GM21619 (cell line): ENCODE measurements at regions not wholly inside any gene's neighbourhood (a gene's known extent, or its start where the extent isn't known, plus 50 kb on each side); places are given as distances from the start of the nearest gene placed in this dataset.

Source experiments
- ATAC-seq: cut with Tn5 transposase; IDR thresholded peaks from one replicate; pipeline ENCODE4 v1.9.1; 2021; ENCODE audit not compliant: unreplicated experiment

DNA sequence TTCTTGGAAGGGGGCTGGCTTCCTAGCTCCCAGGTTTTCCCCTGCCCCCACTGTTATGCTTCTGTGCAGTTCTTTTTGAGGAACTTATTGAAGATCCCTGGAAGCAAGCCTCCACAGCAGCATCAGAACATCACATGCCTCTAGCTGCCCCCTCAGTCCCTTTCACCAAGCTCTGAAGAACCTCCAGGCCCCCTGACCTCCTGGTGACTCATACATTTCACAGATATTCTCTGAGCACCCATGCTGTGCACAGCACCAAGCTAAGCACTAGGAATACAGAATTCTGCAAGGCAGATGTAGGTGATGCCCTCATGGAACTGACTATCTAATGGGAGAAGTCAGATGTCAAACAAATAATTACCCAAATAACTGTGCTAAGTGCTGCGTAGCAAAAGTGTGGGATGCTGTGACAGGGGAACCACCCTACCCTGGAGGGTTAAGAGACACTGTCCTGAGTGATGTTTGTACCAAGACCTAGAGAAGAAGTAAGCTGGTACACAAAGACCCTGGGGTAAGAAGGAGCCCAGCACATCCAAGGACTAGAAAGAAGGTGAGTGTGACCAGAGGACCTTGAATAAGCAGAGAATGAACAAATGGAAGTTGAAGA lies 213.7 kb upstream of the NR4A3 start:
- no peak for ATAC-seq

DNA sequence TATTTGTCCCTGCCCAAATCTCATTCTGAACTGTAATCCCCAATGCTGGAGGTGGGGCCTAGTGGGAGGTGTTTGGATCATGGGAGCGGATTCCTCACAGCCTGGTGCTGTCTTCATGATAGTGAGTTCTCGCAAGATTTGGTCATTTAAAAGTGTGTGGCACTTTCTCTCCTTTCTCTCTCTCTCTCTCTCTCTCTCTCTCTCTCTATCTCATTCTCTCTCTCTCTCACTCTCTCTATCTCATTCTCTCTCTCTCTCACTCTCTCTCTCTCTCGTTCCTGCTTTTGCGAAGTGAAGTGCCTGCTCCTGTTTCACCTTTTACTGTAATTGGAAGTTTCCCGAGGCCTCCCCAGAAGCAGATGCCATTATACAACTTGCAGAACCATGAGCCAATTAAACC lies 207.3 kb upstream of the NR4A3 start:
- no peak for ATAC-seq

DNA sequence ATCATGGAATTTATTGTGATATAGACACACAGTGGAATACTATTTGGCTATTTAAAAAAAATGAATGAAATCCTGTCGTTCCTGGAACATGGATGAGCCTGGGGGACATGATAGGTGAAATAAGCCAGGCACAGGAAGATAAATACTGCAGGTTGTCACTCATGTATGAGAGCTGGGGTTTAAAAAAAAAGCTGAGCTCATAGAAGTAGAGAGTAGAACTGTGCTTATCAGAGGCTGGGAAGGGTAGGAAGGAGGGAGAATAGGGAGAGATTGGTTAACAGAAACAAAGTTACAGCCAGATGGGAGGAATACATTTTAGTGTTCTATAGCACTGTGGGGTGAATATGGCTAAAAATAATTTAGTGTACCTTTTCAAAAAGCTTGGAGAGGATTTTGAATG lies 200.6 kb upstream of the NR4A3 start:
- no peak for ATAC-seq

DNA sequence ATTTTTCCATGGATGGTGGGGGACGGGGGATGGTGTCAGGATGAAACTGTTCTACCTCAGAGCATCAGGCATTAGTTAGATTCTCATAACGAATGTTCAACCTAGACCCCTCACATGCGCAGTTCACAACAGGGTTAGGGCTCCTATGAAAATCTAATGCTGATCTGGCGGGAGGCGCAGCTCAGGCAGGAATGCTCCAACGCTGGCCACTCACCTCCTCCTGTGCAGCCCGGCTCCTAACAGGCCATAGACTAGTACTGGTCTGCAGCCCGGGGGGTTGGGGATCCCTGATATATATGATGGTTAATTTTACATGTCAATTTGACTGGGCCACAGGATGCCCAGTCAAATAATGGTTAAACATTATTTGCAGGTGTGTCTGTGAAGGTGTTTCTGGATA lies 199.0 kb upstream of the NR4A3 start:
- no peak for ATAC-seq

DNA sequence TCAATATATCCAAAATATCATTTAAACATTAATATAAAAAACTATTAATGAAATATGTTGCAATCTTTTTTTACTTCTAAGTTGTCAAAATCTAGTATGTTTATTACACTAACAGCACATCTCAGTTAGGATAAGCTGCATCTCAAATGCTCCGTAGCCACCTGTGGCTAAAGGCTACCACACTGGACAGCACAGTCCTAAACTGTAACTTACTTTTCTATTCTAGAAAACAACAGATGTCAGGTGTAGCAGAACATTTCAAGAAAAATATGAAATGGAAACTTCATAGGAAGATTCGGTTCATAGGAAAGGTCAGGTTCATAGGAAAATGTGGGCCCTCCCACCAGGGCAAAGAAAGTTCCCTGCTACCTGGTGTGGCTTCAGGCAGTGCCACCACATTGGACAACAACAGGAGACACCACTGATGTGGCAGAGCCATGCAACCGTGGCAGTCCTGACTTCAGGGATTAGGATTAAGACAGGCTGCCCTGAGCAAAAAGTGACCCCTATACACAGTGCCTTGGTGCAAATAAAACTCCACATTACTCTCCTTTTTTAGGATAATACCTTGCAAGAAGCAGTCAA lies 197.8 kb upstream of the NR4A3 start:
- ATAC-seq: no peak

DNA sequence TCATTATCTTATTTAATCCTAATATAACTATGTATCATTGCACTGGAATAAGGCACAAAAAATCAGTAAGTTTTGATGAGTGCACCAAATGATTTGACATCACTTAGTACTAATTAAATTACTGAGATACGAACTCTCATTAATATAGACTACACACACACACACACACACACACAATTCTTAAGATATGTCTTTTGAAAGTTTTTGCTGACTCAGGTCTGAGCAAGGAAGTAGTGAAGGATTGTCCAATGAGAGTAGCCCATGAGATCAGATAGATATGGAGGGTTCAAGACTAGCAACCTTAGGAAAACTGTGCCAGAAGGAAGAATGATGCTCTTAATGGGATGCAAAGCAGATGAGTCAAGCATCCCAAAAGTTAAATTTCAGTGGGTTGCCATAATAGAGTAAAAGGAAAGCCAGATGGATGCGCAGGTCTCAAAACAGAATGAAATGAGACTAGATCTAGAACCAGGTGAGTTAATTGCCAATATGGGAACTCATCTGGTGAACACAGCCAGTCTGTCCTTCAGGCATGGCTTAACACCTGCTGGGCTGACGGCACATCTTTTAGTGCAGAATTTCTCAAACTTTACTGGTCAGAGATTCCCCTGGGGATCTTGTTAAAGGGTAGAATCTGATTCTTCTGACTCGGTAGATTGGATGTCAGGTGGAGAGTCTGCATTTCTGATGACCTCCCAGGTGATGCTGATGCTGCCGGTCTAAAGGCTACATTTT lies 197.0 kb upstream of the NR4A3 start:
- no peak for ATAC-seq

DNA sequence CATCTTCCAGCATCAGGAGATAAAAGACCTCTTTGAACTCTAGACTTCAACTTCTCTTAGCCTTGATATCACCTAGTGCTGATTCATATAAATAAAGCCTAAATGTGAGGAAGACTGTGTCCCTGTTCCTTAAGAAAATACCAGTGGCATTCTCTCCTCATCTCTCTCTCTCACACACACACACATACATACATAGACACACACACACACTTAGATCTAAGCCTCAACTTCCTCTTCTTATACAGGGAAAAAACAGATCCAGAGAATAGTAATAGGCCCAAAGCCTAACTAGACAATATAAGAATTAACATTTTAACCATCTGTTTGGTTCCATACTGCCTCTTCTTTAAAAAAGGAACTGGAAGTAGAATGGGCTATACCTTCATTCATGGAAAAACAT lies 195.3 kb upstream of the NR4A3 start:
- ATAC-seq: no peak

DNA sequence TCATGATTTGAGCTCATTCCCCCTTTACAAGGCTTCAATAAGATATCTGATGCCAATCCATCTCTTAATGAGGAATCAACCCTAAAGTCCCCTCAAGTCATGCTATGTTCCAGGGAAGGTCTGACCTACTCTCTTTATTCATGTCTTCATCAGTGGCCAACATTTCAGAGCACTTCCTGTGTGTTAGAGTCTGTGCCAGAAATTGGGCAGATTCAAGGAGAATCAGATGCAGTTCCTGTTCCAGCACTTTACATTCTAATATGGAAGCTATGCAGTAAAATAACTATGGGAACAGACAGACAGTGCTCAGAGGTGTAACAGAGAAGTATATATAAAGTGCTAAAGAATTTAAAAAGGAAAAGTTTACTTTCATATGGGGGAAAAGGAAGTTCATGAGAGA lies 193.4 kb upstream of the NR4A3 start:
- no peak for ATAC-seq

DNA sequence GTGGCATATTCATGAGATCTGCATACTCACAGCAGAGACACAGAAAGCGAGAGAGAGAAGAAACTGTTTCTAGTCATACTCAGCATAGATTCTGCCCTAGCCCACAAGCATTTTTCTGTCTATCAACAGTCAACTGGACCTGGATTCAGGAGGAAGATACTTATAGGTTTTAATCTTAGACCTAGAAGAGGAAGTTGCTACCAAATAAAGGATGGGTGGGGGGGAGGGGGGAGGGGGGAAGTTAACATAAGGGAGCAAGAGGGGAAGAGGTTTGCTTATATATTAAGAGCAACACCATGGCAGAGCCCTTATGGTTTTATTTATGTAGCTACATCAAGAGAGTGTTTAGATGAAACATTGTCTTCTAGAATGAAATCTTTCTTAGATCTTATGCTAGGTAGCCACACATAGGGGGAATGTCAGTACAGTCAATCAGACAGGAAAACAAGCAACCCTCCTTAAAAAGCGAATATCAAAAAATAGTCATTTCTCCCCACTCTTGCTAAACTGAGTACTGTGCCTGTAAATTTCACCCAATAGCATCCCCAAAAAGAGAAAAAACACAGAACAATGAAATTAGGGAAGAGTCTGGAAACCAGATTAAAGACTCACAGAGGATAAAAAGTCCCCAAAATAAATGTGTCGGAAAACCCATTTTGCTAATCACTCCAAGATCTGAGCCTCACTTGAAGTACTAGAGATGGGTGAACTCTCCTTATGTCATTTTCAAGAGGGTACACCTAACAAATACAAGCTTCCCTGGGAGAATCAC lies 192.7 kb upstream of the NR4A3 start:
- ATAC-seq: no peak

DNA sequence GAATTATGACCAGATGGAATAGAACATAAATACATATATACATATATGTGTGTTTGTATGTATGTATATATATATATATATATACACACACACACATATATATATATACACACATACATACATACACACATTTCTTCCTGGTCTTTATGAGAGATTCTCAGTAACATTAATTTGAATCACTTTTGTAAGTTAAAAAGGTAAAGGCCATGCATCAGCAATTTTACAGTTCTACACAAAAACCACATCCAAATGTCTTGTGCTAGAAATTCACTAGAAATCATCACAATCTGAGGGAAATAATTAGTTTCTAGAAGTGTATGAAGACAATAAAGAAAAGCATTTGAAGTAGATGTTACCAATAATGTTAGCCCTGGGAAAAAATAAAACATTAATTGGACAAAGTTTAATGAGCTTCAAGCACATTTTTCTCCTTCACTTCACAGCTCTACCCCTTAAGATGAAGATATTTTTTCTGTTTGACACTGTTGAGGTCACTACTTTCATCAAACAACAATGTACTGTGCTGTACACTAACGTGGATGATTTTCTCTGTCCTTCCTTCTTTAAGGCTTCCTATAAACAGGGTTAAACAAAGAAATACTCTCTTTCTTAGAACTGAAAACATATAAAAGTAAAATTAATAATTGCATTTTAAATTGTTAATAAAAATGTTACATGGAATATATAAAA lies 189.2 kb upstream of the NR4A3 start:
- no peak for ATAC-seq

DNA sequence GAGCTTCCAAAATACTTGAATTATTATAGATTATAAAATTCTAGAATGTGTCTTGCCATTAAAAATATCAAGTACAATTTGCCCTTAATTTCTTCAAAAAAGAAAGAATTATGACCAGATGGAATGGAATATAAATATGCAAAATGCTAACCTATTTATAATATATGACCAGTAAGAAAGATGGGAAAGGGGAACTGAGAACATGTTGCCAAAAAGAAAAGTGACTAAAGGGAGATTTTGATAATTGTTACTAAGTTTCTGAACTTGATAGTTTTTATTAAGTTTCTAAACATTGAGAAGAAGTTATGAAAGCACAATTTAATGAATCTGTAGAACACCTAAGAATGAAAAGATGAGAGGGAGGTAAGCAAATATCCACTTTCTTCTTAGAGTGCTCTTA lies 188.4 kb upstream of the NR4A3 start:
- ATAC-seq: no peak

DNA sequence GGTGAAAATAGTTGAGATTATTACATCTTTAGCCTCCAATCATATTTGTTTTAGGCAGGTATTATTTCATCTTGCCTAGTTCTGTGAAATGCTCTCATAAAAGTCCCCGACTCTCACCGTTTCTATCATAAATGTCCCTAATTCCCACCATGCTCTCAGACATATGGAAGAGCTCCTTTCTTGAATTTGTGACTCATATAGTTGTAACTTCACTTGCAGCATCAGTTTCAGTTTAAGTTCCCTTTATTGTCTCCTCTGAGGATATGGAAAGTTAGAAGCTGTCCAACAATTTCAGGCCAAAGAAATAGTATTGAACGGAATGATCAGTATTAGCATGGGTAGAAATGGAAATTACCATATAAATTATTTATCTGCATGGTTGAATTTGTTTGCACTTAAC lies 187.5 kb upstream of the NR4A3 start:
- ATAC-seq: no peak

DNA sequence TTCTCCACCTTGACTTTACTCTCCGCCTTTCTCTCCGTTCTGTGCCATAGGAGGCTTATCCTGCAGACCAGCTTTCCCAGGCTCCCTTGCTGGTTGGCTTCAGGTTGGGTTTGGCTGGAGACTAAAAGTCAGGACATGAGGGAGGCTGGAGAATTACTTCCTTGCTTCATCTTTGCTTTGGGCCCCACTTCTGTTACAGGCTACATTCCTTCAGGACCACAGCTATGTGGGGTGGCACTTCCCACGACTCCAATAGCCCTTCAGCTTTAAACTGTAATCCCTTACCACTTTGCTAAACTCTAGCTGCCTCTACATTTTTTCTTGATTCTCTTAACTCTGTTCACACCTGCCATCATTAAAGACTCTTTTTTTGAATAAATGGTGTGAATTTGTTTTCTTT lies 186.7 kb upstream of the NR4A3 start:
- ATAC-seq: no peak

DNA sequence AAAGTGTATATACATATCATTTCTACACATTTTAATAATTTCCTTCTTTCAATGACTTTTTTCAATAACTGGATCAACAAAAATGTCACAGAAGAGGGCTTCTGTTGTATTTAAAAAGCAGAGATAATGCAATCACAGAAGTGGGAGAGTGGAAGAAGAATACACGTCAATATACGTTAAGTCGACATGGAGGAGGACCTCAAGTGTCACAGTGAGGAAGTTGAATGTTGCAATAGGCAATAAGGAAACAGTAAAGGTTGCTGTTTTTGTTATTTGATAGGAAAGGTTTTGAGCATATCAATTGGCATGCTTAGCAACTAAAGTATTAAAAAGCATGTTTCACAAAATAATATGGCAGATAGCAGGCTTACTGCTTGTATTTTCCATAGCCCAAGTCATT lies 184.0 kb upstream of the NR4A3 start:
- ATAC-seq: no peak

DNA sequence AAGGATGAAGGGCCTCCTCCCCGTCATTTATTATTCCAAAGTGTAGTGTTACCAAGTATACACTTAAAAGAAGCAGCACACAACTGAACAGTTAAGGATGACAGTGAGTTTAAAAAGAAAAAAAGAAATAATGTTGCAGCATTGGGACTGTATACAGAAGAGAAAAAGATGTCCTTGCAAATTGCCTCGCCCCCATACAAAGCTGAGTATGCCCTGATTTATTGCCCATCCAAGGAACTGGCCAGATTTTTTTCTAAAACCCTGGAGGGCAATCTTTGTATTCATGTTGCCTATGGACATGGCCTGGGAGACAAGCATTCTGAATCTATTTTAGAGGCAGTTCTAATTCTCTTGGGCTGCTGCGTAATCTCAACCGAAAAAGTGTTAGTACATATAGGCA lies 182.7 kb upstream of the NR4A3 start:
- no peak for ATAC-seq

DNA sequence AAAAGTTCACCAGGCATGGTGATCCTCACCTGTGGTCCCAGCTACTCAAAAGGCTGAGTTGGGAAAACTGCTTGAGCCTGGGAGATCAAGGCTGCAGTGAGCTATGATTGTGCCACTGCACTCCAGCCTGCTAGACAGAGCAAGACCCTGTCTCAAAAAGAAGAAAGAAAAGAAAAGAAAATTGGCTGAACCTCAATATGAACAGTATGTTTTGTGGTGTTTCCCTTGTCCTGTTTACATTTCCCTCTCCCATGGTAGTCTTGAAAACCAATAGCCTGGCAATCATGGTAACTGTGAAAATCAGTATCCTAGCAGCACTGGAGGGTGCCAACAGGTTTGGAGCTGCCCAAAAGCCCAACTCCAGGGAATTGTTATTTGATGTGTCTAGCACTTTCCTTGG lies 174.1 kb upstream of the NR4A3 start:
- ATAC-seq: no peak

DNA sequence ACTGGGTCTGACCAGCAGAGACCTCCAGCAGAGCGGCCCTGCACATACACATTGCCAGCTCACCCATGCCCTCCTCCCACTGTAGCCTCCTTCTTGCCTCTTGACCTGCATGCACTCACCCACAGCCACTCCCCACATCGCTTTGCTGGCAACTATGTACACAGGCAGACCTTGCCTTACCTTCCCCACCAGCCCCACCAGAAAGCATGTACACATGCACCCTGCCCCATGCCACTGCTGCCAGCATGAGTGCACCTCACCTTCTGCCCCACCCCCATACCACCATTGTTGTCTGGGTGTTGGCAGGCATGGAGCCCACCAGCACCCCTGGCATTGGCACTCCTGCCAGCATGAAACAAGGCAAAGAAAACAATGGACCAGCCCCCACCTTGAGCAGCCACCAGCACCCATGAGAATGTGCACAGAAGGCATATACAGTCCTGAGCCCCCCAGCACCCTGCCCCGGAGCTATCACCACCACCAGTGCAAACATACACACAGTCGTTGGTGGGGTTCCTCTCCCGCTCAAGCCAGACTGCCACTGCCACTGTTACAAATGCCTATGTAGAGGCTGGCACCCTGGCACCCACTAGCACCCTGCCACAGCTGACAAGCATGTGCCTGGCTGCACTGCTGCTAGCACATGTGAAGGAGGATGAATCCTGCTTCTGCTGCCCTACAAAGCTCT lies 171.4 kb upstream of the NR4A3 start:
- no peak for ATAC-seq

DNA sequence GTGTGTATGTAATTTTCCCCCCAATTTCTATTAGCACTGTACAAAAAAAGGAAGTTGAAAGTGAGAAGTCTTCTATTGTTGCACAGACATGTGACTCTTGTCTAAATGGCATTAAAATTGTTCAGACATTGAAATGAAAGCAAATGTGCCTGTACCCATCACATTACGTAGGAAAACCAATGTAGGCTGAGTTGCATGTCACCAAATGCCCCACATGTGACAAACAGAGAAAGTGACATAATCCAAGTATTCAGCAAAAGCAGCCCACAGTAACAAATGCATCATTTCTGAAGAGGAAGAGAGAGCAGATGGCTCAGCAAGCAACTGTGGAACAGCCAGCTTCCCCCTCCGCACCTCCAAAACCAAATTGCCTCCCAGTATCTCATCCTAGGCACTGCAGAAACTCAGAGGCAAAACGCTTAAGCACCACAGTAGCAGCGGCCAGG lies 161.5 kb upstream of the NR4A3 start:
- ATAC-seq: peak; percentile 90

DNA sequence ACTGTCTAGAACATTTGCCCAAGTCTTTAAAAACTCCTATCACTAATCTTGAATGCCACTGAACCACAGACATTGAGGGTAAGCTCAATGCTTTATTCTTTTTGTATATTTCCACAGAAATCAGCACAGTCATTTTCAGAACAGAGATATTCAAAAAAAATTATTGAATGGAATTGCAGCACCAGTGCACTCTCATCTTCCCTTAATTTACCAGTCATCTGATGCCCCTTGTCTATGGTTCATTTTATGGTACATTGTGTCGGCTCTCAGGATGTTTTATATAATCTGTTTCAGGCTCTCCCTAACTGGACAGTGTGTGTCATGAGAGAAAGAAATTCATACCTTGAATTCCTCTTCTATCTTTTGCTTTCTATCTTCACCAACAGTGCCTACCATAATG lies 158.4 kb upstream of the NR4A3 start:
- no peak for ATAC-seq

DNA sequence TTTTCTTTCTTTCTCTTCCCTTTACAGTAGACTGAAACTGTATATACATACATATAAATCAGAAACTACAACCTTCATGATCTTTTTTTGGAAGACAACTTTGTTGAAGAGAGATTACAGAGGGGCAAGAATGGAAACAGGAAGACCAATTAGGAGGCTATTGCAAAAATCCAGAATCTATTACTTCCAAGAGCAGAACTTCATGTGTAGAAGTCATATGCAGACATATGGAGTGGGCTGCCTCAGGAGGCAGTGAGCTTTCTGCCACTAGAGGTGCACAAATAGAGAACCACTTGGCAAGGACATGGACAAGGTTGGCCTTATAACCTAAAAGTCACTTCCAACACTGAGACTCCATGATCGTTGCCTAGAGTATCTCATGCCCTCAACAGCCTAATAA lies 157.8 kb upstream of the NR4A3 start:
- ATAC-seq: no peak

DNA sequence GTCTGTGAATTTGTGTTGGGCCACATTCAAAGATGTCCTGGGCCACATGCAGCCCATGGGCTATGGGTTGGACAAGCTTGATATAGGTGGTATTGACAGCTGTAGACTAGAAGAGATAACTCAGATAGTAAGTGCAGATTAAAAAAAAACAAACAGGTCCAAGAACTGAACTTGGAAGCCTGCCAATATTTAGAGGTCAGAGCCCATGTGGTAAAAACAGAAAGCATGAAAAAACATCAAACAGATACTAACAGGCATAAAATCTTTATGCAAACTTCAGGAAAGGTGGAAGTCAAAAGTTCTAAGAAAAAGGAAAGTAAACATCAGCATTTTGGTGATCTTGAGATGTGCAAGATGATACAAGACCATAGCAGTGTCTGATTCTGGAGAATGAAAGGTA lies 155.1 kb upstream of the NR4A3 start:
- no peak for ATAC-seq
